HG02852 (cell line): ENCODE measurements at regions not wholly inside any gene's neighbourhood (a gene's known extent, or its start where the extent isn't known, plus 50 kb on each side); places are given as distances from the start of the nearest gene placed in this dataset.
"Not testable (repeated sequence)": the region's sequence is repeated elsewhere in the genome, so short reads cannot be mapped to it uniquely, and the experiment has no call there.

Source experiments
- ATAC-seq: cut with Tn5 transposase; IDR thresholded peaks from one replicate; pipeline ENCODE4 v1.9.1; 2021; ENCODE audit warnings: mild to moderate bottlenecking, moderate library complexity; ENCODE audit not compliant: unreplicated experiment

- ATAC-seq, result no peak
Observed at GRCh38 chr1:8171751-8172464, 145.8 kb upstream of the ERRFI1 start.

GRCh38 chr1:8170059-8170835 lies 144.1 kb upstream of the ERRFI1 start:
- no peak for ATAC-seq

- no peak for ATAC-seq
Observed at GRCh38 chr1:8169364-8170058, 143.4 kb upstream of the ERRFI1 start.

- no peak for ATAC-seq
Observed at GRCh38 chr1:8167936-8168335, 141.8 kb upstream of the ERRFI1 start.

- ATAC-seq, result no peak
Observed at GRCh38 chr1:8166406-8166805, 140.3 kb upstream of the ERRFI1 start.

GRCh38 chr1:8165595-8166360 lies 139.7 kb upstream of the ERRFI1 start:
- no peak for ATAC-seq

GRCh38 chr1:8164670-8165069 lies 138.6 kb upstream of the ERRFI1 start:
- no peak for ATAC-seq

GRCh38 chr1:8163039-8163438 lies 136.9 kb upstream of the ERRFI1 start:
- ATAC-seq, result no peak

GRCh38 chr1:8162168-8162567 lies 136.1 kb upstream of the ERRFI1 start:
- no peak for ATAC-seq

- ATAC-seq, result no peak
Observed at GRCh38 chr1:8161546-8162105, 135.5 kb upstream of the ERRFI1 start.

- no peak for ATAC-seq
Observed at GRCh38 chr1:8159470-8160024, 133.4 kb upstream of the ERRFI1 start.

GRCh38 chr1:8158995-8159394 lies 132.9 kb upstream of the ERRFI1 start:
- ATAC-seq, result no peak

GRCh38 chr1:8157765-8158164 lies 131.7 kb upstream of the ERRFI1 start:
- ATAC-seq, result no peak

- ATAC-seq, result no peak
Observed at GRCh38 chr1:8155528-8156186, 129.5 kb upstream of the ERRFI1 start.

- no peak for ATAC-seq
Observed at GRCh38 chr1:8154621-8155052, 128.5 kb upstream of the ERRFI1 start.

- ATAC-seq, result no peak
Observed at GRCh38 chr1:8153961-8154360, 127.9 kb upstream of the ERRFI1 start.

- ATAC-seq, result no peak
Observed at GRCh38 chr1:8152731-8153702, 126.9 kb upstream of the ERRFI1 start.

GRCh38 chr1:8151647-8152046 lies 125.5 kb upstream of the ERRFI1 start:
- no peak for ATAC-seq

- ATAC-seq, result not testable (repeated sequence)
Observed at GRCh38 chr1:8149756-8150155, 123.6 kb upstream of the ERRFI1 start.
